HEK293 (cell line): ENCODE measurements at regions not wholly inside any gene's neighbourhood (a gene's known extent, or its start where the extent isn't known, plus 50 kb on each side); places are given as distances from the start of the nearest gene placed in this dataset.

Experiments used
- KLF1 ChIP-seq: fragments of 450-650 bp; formaldehyde crosslinking; IDR thresholded peaks from 2 replicates; pipeline ENCODE4 v1.5.1; 2016; ENCODE audit warnings: missing biosample characterization, missing genetic modification characterization
- RBAK ChIP-seq: fragments of 450-650 bp; formaldehyde crosslinking; IDR thresholded peaks from 2 replicates; pipeline ENCODE4 v1.5.1; 2016; ENCODE audit warnings: missing biosample characterization, missing genetic modification characterization
- SALL2 ChIP-seq: fragments of 450-650 bp; formaldehyde crosslinking; IDR thresholded peaks from 2 replicates; pipeline ENCODE4 v1.5.0; 2017; ENCODE audit warnings: missing biosample characterization, mild to moderate bottlenecking, missing genetic modification characterization, borderline replicate concordance
- ZBTB21 ChIP-seq: fragments of 450-650 bp; formaldehyde crosslinking; IDR thresholded peaks from 2 replicates; pipeline ENCODE4 v1.5.1; 2017; ENCODE audit warnings: missing biosample characterization, missing genetic modification characterization
- ZBTB49 ChIP-seq: fragments of 450-650 bp; formaldehyde crosslinking; IDR thresholded peaks from 2 replicates; pipeline ENCODE4 v1.5.1; 2016; ENCODE audit warnings: missing biosample characterization, missing genetic modification characterization, low read depth
- ZBTB8A ChIP-seq: fragments of 450-650 bp; formaldehyde crosslinking; IDR thresholded peaks from 2 replicates; pipeline ENCODE4 v1.5.1; 2016; ENCODE audit warnings: missing biosample characterization, missing genetic modification characterization
- ZNF114 ChIP-seq: fragments of 450-650 bp; formaldehyde crosslinking; IDR thresholded peaks from 2 replicates; pipeline ENCODE4 v1.5.0; 2017; ENCODE audit warnings: missing biosample characterization, missing genetic modification characterization
- ZNF121 ChIP-seq: fragments of 450-650 bp; formaldehyde crosslinking; IDR thresholded peaks from 2 replicates; pipeline ENCODE4 v1.5.1; 2016; ENCODE audit warnings: missing biosample characterization, missing genetic modification characterization
- ZNF274 ChIP-seq, 2 experiments: fragments of 200-500 bp in 1 of 2; fragments of 450-650 bp in 1 of 2; sonication (Bioruptor generic) in 1 of 2; formaldehyde crosslinking in 1 of 2; IDR thresholded peaks; 2 replicates each; pipeline versions ENCODE4 v1.5.1 to v1.6.1; 2014 to 2016; ENCODE audit warnings: borderline replicate concordance in 1 of 2, inconsistent platforms in 1 of 2, low read length in 1 of 2, missing biosample characterization in 1 of 2, missing genetic modification characterization in 1 of 2
- ZNF350 ChIP-seq: fragments of 450-650 bp; formaldehyde crosslinking; IDR thresholded peaks from 2 replicates; pipeline ENCODE4 v1.5.0; 2017; ENCODE audit warnings: missing biosample characterization, mild to moderate bottlenecking, missing genetic modification characterization
- ZNF423 ChIP-seq: fragments of 450-650 bp; formaldehyde crosslinking; IDR thresholded peaks from 2 replicates; pipeline ENCODE4 v1.5.1; 2016; ENCODE audit warnings: missing biosample characterization, missing genetic modification characterization
- ZNF660 ChIP-seq: fragments of 450-650 bp; IDR thresholded peaks from 2 replicates; pipeline ENCODE4 v1.5.1; 2018; ENCODE audit warnings: missing biosample characterization, mild to moderate bottlenecking, missing genetic modification characterization
- TF ChIP-seq, protein P1 (sequence below): fragments of 450-650 bp; formaldehyde crosslinking; IDR thresholded peaks from 2 replicates; pipeline ENCODE4 v1.5.1; 2016; ENCODE audit warnings: missing biosample characterization, missing genetic modification characterization

DNA sequence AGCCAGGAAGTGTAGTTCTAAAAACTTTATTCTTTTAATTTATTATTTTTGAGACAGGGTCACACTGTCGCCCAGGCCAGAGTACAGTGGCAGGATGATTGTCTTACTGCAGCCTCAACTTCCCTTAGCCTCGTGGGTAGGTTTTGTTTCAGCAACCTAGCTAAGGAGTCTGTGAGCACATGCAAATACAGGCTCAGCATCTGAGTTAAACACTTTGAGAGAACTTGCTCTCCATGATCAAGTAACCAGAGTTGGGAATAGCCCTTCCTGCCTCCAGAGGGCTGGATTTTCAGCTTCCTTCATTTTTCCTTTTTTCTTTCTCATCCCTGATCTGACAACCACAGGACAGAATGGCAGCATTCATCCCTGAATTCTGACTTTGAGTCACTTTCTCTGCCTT lies 871.3 kb downstream of the GALC start:
- no peak for TF ChIP-seq ZBTB49 (tag by site-specific recombination)
- no peak for TF ChIP-seq RBAK (tag by site-specific recombination)
- TF ChIP-seq, protein P1, sequence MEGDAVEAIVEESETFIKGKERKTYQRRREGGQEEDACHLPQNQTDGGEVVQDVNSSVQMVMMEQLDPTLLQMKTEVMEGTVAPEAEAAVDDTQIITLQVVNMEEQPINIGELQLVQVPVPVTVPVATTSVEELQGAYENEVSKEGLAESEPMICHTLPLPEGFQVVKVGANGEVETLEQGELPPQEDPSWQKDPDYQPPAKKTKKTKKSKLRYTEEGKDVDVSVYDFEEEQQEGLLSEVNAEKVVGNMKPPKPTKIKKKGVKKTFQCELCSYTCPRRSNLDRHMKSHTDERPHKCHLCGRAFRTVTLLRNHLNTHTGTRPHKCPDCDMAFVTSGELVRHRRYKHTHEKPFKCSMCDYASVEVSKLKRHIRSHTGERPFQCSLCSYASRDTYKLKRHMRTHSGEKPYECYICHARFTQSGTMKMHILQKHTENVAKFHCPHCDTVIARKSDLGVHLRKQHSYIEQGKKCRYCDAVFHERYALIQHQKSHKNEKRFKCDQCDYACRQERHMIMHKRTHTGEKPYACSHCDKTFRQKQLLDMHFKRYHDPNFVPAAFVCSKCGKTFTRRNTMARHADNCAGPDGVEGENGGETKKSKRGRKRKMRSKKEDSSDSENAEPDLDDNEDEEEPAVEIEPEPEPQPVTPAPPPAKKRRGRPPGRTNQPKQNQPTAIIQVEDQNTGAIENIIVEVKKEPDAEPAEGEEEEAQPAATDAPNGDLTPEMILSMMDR (tag by site-specific recombination): no peak
- no peak for TF ChIP-seq ZNF423 (tag by site-specific recombination)
- no peak for TF ChIP-seq KLF1 (tag by site-specific recombination)
- no peak for TF ChIP-seq ZNF121 (tag by site-specific recombination)
- TF ChIP-seq ZNF274 (IDR thresholded peaks at IDR 0.05; ENCODE audit: low read length): no peak
- TF ChIP-seq ZNF274 (tag by site-specific recombination; IDR thresholded peaks at IDR 0.05; ENCODE audit: borderline replicate concordance): no peak
- TF ChIP-seq ZBTB8A (tag by site-specific recombination): no peak
- TF ChIP-seq ZNF350: no peak
- no peak for TF ChIP-seq ZNF660 (tag by site-specific recombination)
- no peak for TF ChIP-seq ZBTB21
- TF ChIP-seq ZNF114: no peak
- TF ChIP-seq SALL2: no peak
